Activated CD8-positive, alpha-beta memory T cell treated with anti-CD3 and anti-CD28 coated beads, Interleukin-2, amount 50 U/mL, for 4 hours (primary cell): ENCODE measurements at regions not wholly inside any gene's neighbourhood (a gene's known extent, or its start where the extent isn't known, plus 50 kb on each side); places are given as distances from the start of the nearest gene placed in this dataset.
"Not testable (repeated sequence)": the region's sequence is repeated elsewhere in the genome, so short reads cannot be mapped to it uniquely, and the experiment has no call there.

Source experiments
- DNase-seq: peaks from one replicate; pipeline ENCODE4 v3.0.0-alpha.2; 2020

- DNase-seq = peak; percentile 25
Observed at GRCh38 chr9:41272879-41273548, 83.9 kb upstream of the ZNG1F start.

GRCh38 chr9:41270992-41271391 lies 81.9 kb upstream of the ZNG1F start:
- not testable (repeated sequence) for DNase-seq

GRCh38 chr9:41269471-41269870 lies 80.4 kb upstream of the ZNG1F start:
- not testable (repeated sequence) for DNase-seq

- not testable (repeated sequence) for DNase-seq
Observed at GRCh38 chr9:41269054-41269453, 79.9 kb upstream of the ZNG1F start.

- not testable (repeated sequence) for DNase-seq
Observed at GRCh38 chr9:41266602-41267001, 77.5 kb upstream of the ZNG1F start.

- DNase-seq = not testable (repeated sequence)
Observed at GRCh38 chr9:41266000-41266399, 76.9 kb upstream of the ZNG1F start.

GRCh38 chr9:41251973-41252372 lies 62.9 kb upstream of the ZNG1F start:
- DNase-seq = not testable (repeated sequence)

GRCh38 chr9:41251101-41251500 lies 62.0 kb upstream of the ZNG1F start:
- not testable (repeated sequence) for DNase-seq

GRCh38 chr9:41246702-41247101 lies 57.6 kb upstream of the ZNG1F start:
- not testable (repeated sequence) for DNase-seq
